Central memory CD8-positive, alpha-beta T cell (primary cell): ENCODE measurements at regions not wholly inside any gene's neighbourhood (a gene's known extent, or its start where the extent isn't known, plus 50 kb on each side); places are given as distances from the start of the nearest gene placed in this dataset.

Source experiments
- ATAC-seq: fragments of 150-1000 bp; cut with Tn5 transposase; replicated peaks from 2 replicates; pipeline ENCODE4 v1.10.0; 2022; ENCODE audit warnings: mild to moderate bottlenecking, moderate FRiP score, moderate number of reproducible peaks; ENCODE audit not compliant: poor library complexity, severe bottlenecking; ENCODE audit errors: extremely low read depth
- DNase-seq, 2 donors: peaks; one replicate each; pipeline ENCODE4 v3.0.0; 2021; ENCODE audit warnings: low spot score in 2 of 2
- H3K27ac Mint-ChIP-seq: one replicate; pipeline ENCODE4 v1.8.0; 2022; ENCODE audit warnings: low read depth, mild to moderate bottlenecking, moderate library complexity, mixed read lengths
- H3K27me3 Mint-ChIP-seq: one replicate; pipeline ENCODE4 v1.8.0; 2022; ENCODE audit warnings: mixed read lengths
- H3K36me3 Mint-ChIP-seq: one replicate; pipeline ENCODE4 v1.8.0; 2022; ENCODE audit warnings: mild to moderate bottlenecking, moderate library complexity, mixed read lengths; ENCODE audit not compliant: insufficient read depth
- H3K4me1 Mint-ChIP-seq: one replicate; pipeline ENCODE4 v1.8.0; 2022; ENCODE audit warnings: mixed read lengths
- H3K4me3 Mint-ChIP-seq: one replicate; pipeline ENCODE4 v1.8.0; 2022; ENCODE audit warnings: mild to moderate bottlenecking, moderate library complexity, mixed read lengths
- H3K9me3 Mint-ChIP-seq: one replicate; pipeline ENCODE4 v1.8.0; 2022; ENCODE audit warnings: mixed read lengths

DNA sequence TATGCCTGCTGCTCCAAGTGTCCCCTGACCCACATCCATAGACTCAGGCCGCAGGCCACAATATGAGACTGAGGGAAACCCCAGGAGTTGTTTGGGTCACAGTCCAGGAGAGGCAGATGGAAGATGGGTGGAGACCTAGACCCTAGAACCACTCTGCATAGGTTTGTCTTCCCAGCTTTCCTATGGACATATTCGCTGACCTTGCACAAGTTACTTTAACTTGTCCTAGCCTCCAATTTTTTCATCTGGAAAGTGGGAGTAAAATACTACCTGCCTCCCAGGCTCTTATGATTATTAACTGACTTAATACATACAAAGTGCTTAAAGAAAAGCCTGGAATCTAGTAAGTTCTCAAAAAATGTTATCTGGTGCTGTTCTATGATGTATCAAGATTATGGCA is 157.1 kb upstream of the IFNG-AS1 start:
- Mint-ChIP-seq H3K4me3 (no peak overlapping the region), H3K9me3 (no peaks in the 10 kb centered on the region), H3K4me1 (peaks cover 15% of the 10 kb centered on the region), H3K27me3 (no peaks in the 10 kb centered on the region), H3K36me3 (no peaks in the 10 kb centered on the region), H3K27ac (no peak overlapping the region)
- DNase-seq (no peak), ATAC-seq (no peak)

DNA sequence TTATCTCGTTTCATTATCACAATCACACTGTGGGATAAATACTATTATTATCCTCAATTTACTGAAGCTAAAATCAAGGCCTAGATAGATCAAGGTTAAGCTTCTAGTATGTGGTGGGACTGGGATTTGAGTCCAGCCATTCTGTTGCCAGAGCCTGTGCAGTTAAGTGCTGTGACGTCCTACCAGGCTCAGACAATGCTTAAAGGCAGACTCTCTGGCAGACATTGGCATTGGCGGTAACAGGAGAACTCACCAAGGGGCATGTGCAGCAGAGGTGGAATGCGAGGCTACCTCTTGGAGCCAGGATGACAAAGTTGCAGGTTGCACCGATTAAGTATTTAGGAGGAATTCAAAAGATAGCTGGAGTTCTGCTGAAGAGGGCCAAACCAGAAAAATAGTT is 155.6 kb upstream of the IFNG-AS1 start:
- ATAC-seq: no peak
- Mint-ChIP-seq H3K36me3 (peaks cover 2% of the 10 kb centered on the region), H3K27ac (no peak overlapping the region), H3K9me3 (peaks cover 3% of the 10 kb centered on the region), H3K4me3 (no peak overlapping the region), H3K27me3 (peaks cover 2% of the 10 kb centered on the region), H3K4me1 (peaks cover 3% of the 10 kb centered on the region)
- no peak for DNase-seq

DNA sequence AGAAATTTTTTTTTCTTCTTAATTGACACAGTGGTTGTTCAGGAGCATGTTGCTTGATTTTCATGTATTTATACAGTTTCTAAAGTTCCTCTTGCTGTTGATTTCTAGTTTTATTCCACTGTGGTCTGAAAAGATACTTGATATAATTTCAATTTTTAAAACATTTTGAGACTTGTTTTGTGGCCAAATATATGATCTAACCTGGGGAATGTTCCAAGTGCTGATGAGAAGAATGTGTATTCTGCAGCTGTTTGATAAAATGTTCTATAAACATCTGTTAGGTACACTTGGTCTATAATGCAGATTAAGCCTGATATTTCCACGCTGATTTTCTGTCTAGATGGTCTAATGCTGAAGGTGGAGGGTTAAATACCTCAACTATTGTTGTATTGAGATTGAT is 151.4 kb upstream of the IFNG-AS1 start:
- H3K27me3 Mint-ChIP-seq: peaks cover 8% of the 10 kb centered on the region
- H3K27ac Mint-ChIP-seq: no peak overlapping the region
- no peak overlapping the region for H3K4me3 Mint-ChIP-seq
- no peak for ATAC-seq
- H3K4me1 Mint-ChIP-seq: no peaks in the 10 kb centered on the region
- DNase-seq: no peak
- H3K36me3 Mint-ChIP-seq: peaks cover 2% of the 10 kb centered on the region
- peaks cover 12% of the 10 kb centered on the region for H3K9me3 Mint-ChIP-seq

DNA sequence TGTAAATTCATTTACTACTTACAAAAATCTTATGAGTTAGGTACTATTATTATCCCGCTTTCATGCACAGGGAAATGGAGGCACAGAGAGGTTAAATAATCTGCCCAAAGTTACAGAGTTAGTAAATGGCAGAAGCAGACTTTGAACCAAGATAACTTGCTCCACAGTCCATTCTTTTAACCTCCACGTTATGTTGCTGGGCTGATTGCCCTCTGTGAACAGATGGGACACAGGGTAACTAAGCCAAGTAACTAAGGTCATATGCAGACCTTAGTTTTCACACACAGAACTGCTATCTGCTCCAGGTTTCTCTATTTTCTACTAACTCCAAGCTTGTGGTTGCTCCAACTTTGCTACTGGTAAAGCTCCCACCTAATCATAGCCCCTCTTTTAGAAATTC is 147.1 kb upstream of the IFNG-AS1 start:
- Mint-ChIP-seq H3K4me1 (no peaks in the 10 kb centered on the region), H3K36me3 (peaks cover 2% of the 10 kb centered on the region), H3K9me3 (peaks cover 17% of the 10 kb centered on the region), H3K27ac (no peak overlapping the region), H3K4me3 (no peak overlapping the region), H3K27me3 (peaks cover 8% of the 10 kb centered on the region)
- no peak for ATAC-seq
- DNase-seq: no peak

DNA sequence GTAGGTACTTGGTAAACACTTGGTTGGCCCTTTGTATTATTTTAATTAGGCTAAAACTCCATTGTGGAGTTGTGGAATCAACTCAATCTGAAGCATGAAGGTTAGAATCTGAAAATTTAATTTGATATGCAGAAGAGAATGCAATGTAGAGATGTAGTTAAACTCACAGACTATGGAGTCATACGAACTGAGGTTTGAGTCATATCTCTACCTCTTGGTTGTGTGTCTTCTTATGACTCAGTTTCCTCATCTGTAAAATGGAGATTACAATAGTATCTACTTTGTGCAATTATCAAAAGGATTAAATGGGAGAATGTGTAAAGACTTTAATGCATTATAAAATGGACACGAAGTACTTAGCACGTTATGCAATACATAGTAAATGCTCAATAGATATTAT is 146.0 kb upstream of the IFNG-AS1 start:
- Mint-ChIP-seq H3K27ac (no peak overlapping the region), H3K4me1 (no peaks in the 10 kb centered on the region), H3K36me3 (no peaks in the 10 kb centered on the region), H3K4me3 (no peak overlapping the region), H3K27me3 (peaks cover 8% of the 10 kb centered on the region), H3K9me3 (peaks cover 17% of the 10 kb centered on the region)
- ATAC-seq (no peak), DNase-seq (no peak)

DNA sequence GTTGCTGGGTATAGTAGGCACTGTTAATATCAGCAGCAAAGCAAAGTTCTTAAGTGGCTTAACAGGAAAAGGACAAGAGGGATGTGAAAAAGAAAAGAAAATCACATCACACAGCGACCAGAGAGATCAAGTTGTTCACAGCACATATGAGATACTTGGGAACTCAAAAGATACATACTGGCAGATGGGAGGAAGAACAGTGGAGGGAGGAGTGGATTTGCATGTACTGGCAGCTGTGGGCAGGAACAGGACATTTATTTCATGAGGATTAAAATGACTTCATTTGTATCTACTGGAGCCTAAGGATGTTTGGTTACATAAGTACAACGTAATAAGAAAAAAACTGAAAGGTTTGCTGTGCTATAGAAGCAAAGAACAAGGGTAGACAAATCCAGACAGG is 136.5 kb upstream of the IFNG-AS1 start:
- Mint-ChIP-seq H3K4me1 (no peaks in the 10 kb centered on the region), H3K27me3 (peaks cover 7% of the 10 kb centered on the region), H3K27ac (no peak overlapping the region), H3K36me3 (no peaks in the 10 kb centered on the region), H3K9me3 (no peaks in the 10 kb centered on the region), H3K4me3 (no peak overlapping the region)
- DNase-seq (no peak), ATAC-seq (no peak)

DNA sequence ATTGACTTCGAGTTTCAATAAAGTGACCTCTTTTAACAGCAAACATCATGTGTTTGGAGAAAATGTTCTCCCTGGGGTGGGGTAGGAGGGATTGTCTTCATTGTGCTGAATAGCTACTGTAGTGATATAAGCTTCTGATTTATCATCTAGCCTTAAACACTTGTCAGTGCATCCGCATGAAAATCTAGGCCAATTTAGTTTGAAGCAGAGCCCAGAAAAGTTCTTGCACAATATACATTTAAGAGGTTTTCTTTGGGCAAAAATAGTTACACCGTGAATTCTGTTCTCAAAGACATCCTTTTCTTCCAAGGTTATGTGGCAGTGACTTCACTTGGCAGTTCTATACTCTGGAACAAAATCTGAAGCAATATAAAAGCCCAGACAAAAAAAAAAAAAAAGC is 136.0 kb upstream of the IFNG-AS1 start:
- DNase-seq (no peak), ATAC-seq (no peak)
- Mint-ChIP-seq H3K36me3 (no peaks in the 10 kb centered on the region), H3K27ac (no peak overlapping the region), H3K4me1 (no peaks in the 10 kb centered on the region), H3K4me3 (no peak overlapping the region), H3K27me3 (peaks cover 7% of the 10 kb centered on the region), H3K9me3 (no peaks in the 10 kb centered on the region)

DNA sequence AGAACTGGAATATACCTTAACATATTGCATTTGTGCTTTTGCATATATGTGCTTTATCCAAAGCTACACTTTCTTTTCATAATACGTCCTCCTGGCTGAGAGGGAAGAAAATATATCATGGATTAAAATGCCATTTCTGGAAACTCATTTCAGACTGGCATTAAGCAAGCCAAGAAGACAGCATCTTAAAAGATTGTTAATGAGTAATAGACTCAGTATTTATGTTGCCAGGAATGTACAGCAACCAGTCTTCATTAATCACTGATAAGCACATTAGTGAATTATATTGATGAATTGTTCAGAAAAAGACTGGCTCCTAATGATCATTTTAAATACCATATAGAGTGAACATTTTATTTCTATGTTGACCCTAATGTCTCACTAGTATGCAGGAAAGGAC is 134.9 kb upstream of the IFNG-AS1 start:
- ATAC-seq (no peak), DNase-seq (no peak)
- Mint-ChIP-seq H3K9me3 (no peaks in the 10 kb centered on the region), H3K4me1 (no peaks in the 10 kb centered on the region), H3K27me3 (peaks cover 7% of the 10 kb centered on the region), H3K36me3 (no peaks in the 10 kb centered on the region), H3K4me3 (no peak overlapping the region), H3K27ac (no peak overlapping the region)

DNA sequence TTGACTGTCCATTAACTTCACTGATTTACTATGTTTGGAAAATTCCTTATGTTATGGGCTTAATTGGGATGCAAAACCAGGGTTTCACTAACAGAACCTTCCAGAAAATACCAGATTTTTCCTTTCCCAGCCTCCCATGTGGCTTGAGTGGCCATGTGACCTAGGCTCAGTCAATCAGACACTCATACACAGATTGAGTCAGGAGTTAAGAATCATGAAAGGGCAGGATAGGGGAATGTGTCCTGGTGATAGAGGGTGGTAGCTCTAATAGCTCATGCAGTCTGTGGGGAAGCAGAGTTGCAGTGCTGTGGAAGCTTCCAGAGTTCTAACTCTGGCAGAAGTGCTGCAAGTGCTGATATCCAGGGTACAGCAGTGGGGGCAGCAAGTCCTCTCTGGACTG is 134.1 kb upstream of the IFNG-AS1 start:
- ATAC-seq (no peak), DNase-seq (no peak)
- Mint-ChIP-seq H3K4me1 (no peaks in the 10 kb centered on the region), H3K27me3 (peaks cover 7% of the 10 kb centered on the region), H3K9me3 (no peaks in the 10 kb centered on the region), H3K27ac (no peak overlapping the region), H3K36me3 (no peaks in the 10 kb centered on the region), H3K4me3 (no peak overlapping the region)

DNA sequence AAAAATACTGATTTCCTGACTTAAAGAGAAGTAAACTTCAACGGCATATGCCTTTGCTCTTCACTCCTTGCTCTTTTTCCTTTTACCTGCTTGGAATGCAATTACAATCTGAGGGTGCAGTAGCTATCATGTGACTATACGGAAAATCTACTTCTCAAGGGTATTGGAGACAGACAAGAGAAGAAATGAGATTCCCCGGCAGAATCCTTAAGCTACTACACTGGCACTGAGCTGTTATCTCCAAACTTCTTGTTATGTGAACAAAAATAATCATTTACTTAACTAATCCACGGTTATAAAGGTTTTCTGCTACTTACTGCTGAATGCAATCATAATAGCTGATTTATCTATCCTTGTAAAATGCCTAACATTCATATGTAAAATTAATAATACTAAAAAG is 118.0 kb upstream of the IFNG-AS1 start:
- Mint-ChIP-seq H3K36me3 (no peaks in the 10 kb centered on the region), H3K4me1 (no peaks in the 10 kb centered on the region), H3K4me3 (no peak overlapping the region), H3K9me3 (peaks cover 5% of the 10 kb centered on the region), H3K27me3 (peaks cover under 1% of the 10 kb centered on the region), H3K27ac (no peak overlapping the region)
- DNase-seq (no peak), ATAC-seq (no peak)

DNA sequence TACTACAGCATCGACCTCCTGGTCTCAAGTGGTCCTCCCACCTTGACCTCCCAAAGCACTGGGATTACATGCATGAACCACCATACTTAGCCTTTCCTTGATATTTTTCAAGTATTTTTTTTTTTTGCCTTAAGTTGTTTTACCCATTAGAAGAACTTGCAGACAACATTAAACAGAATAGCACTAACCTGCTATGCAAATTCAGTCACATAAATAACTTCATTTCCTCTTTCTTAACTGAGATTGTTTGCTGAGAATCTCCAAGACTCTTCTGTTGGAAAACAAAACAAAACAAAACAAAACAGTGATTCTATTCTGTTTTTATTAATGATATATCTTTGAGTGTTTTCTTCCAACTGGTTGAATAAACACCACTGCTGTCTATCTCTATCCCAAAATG is 115.9 kb upstream of the IFNG-AS1 start:
- no peak for ATAC-seq
- Mint-ChIP-seq H3K4me1 (no peaks in the 10 kb centered on the region), H3K9me3 (peaks cover 4% of the 10 kb centered on the region), H3K36me3 (no peaks in the 10 kb centered on the region), H3K27me3 (peaks cover 9% of the 10 kb centered on the region), H3K27ac (no peak overlapping the region), H3K4me3 (no peak overlapping the region)
- DNase-seq: no peak

DNA sequence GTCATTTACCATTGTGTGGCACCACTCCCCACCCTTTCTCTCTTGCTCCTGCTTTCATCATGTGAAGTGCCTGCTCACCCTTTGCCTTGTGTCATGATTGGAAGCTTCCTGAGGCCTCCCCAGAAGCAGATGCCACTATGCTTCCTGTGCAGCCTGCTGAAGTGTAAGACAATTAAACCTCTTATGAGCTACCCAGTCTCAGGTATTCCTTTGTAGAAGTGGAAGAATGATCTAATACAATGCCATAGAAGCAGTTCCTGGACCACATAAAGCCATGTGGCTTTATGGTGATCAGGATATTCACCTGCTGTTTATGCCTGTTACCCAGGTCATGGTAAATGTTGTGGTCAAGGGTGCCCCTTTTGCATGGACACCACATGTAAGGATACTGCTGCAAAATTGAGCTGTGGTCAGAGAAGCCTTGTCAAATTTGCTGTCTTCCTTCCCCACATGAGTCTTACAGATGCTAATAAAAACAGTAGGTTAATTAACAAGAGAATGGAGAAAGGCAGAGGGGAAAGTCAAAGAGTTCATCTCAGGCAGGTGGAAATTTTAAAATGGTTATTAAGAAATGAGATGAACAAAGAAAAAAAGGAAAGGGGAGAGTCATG is 112.8 kb upstream of the IFNG-AS1 start:
- Mint-ChIP-seq H3K4me1 (no peaks in the 10 kb centered on the region), H3K36me3 (no peaks in the 10 kb centered on the region), H3K9me3 (no peaks in the 10 kb centered on the region), H3K27me3 (peaks cover 9% of the 10 kb centered on the region), H3K4me3 (no peak overlapping the region), H3K27ac (no peak overlapping the region)
- DNase-seq: no peak
- no peak for ATAC-seq

DNA sequence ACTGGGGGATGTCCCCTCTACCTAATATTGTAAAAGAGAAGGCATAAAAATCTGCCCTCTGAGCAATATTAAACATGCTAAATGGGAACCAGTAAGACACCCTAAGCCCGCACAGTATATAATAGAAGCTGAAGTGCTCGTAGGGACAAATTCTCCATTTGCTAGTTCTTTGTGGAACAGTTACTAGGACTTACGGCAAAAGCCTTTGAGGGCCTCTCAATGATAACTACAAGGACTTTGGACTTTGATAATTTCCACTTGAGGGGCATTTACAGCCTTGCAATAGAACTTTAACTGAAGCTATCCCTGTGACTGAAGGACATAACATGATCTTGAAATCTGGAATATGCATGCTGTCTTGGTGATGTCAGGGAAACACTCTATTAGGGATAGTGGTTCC is 111.5 kb upstream of the IFNG-AS1 start:
- Mint-ChIP-seq H3K36me3 (no peaks in the 10 kb centered on the region), H3K9me3 (no peaks in the 10 kb centered on the region), H3K4me3 (no peak overlapping the region), H3K27ac (no peak overlapping the region), H3K27me3 (peaks cover 9% of the 10 kb centered on the region), H3K4me1 (no peaks in the 10 kb centered on the region)
- ATAC-seq: no peak
- no peak for DNase-seq

DNA sequence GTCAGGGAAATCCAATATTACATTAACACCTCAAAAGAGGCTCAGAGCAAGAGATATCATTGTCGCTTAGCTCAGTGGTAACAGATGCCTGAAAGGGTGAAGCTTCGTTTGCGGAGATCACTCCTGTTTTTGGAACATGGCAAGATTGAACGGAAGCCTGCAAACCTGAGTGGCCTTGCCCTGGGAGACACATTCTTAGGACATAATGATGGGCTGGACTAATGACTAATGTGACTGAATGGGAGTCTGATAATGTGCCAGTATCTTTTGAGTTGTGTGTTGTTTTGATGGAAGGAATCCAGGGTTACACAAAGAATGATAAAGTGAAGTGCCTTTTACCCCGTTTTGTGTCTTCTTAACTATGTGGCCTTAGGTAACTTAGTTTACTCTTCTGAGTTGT is 109.3 kb upstream of the IFNG-AS1 start:
- Mint-ChIP-seq H3K27me3 (peaks cover 9% of the 10 kb centered on the region), H3K27ac (no peak overlapping the region), H3K36me3 (no peaks in the 10 kb centered on the region), H3K4me3 (no peak overlapping the region), H3K4me1 (no peaks in the 10 kb centered on the region), H3K9me3 (no peaks in the 10 kb centered on the region)
- DNase-seq (no peak), ATAC-seq (no peak)
